ENCODE measurements at regions not wholly inside any gene's neighbourhood (a gene's known extent, or its start where the extent isn't known, plus 50 kb on each side); places are given as distances from the start of the nearest gene placed in this dataset.

DNA sequence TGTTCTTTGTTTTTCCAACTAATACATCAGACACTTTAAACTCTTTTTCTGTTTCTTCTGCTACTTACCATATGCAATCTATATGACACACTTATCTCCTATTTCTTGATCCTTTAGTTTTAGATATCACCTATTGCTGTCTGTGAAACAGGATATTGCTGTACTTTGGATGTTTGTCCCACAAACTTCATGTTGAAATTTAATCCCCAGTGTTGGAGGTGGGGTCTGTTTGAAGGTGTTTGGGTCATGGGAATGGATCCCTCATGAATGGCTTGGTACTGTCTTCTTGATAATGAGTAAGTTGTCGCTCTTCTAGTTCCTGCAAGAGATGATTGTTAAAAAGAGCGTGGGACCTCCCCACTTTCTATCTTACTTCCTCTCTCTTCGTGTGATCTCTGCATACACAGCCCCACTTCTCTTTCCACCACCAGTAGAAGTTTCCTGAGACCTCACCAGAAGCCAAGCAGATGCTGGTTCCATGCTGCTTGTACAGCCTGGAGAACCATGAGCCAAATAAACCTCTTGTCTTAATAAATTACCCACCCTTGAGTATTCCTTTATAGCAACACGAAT is 244.2 kb downstream of the NHLRC3 start:
- H3K4me3 ChIP-seq (replicated peaks in 1 of 4; ENCODE audit: control extremely low read depth in 1 of 4, insufficient read depth in 1 of 4, low read depth in 3 of 4, low read length in 4 of 4), result no peak overlapping the region
- H3K4me2 ChIP-seq (ENCODE audit: extremely low read depth, insufficient read depth, low read length), result no peak overlapping the region
- no peaks in the 10 kb centered on the region for H3K36me3 ChIP-seq (ENCODE audit: control insufficient read depth, insufficient read depth, low read length)
- no peaks in the 10 kb centered on the region for H3K9me3 ChIP-seq (ENCODE audit: control insufficient read depth, insufficient read depth, low read depth, low read length)
- H2AFZ ChIP-seq (ENCODE audit: low read length), result no peak overlapping the region
- no peak for TF ChIP-seq EZH2 (IDR thresholded peaks at IDR 0.05; ENCODE audit: low read length, missing control alignments)
- TF ChIP-seq, protein P1, sequence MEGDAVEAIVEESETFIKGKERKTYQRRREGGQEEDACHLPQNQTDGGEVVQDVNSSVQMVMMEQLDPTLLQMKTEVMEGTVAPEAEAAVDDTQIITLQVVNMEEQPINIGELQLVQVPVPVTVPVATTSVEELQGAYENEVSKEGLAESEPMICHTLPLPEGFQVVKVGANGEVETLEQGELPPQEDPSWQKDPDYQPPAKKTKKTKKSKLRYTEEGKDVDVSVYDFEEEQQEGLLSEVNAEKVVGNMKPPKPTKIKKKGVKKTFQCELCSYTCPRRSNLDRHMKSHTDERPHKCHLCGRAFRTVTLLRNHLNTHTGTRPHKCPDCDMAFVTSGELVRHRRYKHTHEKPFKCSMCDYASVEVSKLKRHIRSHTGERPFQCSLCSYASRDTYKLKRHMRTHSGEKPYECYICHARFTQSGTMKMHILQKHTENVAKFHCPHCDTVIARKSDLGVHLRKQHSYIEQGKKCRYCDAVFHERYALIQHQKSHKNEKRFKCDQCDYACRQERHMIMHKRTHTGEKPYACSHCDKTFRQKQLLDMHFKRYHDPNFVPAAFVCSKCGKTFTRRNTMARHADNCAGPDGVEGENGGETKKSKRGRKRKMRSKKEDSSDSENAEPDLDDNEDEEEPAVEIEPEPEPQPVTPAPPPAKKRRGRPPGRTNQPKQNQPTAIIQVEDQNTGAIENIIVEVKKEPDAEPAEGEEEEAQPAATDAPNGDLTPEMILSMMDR (conservative IDR thresholded peaks at IDR 0.05 in 1 of 2, IDR thresholded peaks at IDR 0.05 in 1 of 2; ENCODE audit: low read depth in 1 of 2, low read length in 2 of 2), result no peak
- H4K20me1 ChIP-seq (ENCODE audit: control insufficient read depth, extremely low read depth, insufficient read depth, low read length), result no peaks in the 10 kb centered on the region
- no peaks in the 10 kb centered on the region for H3K4me1 ChIP-seq (ENCODE audit: control insufficient read depth, extremely low read depth, insufficient read depth, low read length)
- no peaks in the 10 kb centered on the region for H3K27me3 ChIP-seq (ENCODE audit: control insufficient read depth, insufficient read depth, low read length)
- DNase-seq (ENCODE audit: low read depth in 2 of 2), result no peak
- H3K27ac ChIP-seq (ENCODE audit: insufficient read depth, low read length), result no peak overlapping the region
- no peaks in the 10 kb centered on the region for H3K79me2 ChIP-seq (ENCODE audit: control insufficient read depth, insufficient read depth, low read length)
- H3K9ac ChIP-seq (ENCODE audit: insufficient read depth, low read length), result no peak overlapping the region

DNA sequence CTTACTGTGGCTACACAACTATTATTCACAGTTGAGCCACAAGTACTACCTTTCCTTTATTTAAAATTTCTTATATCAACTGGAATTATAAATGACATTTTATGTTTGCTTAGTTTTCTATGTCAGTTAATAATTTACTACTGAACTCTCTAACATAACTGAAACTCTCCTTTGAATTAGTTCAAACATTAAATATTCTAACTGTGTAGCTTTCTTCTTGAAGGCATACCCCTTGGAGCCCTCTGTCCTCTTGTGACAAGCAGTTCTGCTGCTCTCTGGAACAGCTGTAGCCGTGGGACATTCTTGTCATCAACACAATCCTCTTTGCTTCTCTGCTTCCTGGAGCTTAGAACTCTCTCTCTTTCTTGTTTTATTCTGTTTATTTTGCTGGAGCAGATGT is 244.8 kb downstream of the NHLRC3 start:
- Histone ChIP-seq H2AFZ (ENCODE audit: low read length) (no peak overlapping the region), H3K4me1 (ENCODE audit: control insufficient read depth, extremely low read depth, insufficient read depth, low read length) (no peaks in the 10 kb centered on the region), H3K27me3 (ENCODE audit: control insufficient read depth, insufficient read depth, low read length) (no peaks in the 10 kb centered on the region), H3K4me3 (replicated peaks in 1 of 4; ENCODE audit: control extremely low read depth in 1 of 4, insufficient read depth in 1 of 4, low read depth in 3 of 4, low read length in 4 of 4) (no peak overlapping the region), H4K20me1 (ENCODE audit: control insufficient read depth, extremely low read depth, insufficient read depth, low read length) (no peaks in the 10 kb centered on the region), H3K4me2 (ENCODE audit: extremely low read depth, insufficient read depth, low read length) (no peak overlapping the region), H3K79me2 (ENCODE audit: control insufficient read depth, insufficient read depth, low read length) (no peaks in the 10 kb centered on the region), H3K36me3 (ENCODE audit: control insufficient read depth, insufficient read depth, low read length) (no peaks in the 10 kb centered on the region), H3K9me3 (ENCODE audit: control insufficient read depth, insufficient read depth, low read depth, low read length) (no peaks in the 10 kb centered on the region), H3K9ac (ENCODE audit: insufficient read depth, low read length) (no peak overlapping the region), H3K27ac (ENCODE audit: insufficient read depth, low read length) (no peak overlapping the region)
- TF ChIP-seq, protein P1 (conservative IDR thresholded peaks at IDR 0.05 in 1 of 2, IDR thresholded peaks at IDR 0.05 in 1 of 2; ENCODE audit: low read depth in 1 of 2, low read length in 2 of 2), result no peak
- TF ChIP-seq EZH2 (IDR thresholded peaks at IDR 0.05; ENCODE audit: low read length, missing control alignments), result no peak
- DNase-seq (ENCODE audit: low read depth in 2 of 2), result no peak

DNA sequence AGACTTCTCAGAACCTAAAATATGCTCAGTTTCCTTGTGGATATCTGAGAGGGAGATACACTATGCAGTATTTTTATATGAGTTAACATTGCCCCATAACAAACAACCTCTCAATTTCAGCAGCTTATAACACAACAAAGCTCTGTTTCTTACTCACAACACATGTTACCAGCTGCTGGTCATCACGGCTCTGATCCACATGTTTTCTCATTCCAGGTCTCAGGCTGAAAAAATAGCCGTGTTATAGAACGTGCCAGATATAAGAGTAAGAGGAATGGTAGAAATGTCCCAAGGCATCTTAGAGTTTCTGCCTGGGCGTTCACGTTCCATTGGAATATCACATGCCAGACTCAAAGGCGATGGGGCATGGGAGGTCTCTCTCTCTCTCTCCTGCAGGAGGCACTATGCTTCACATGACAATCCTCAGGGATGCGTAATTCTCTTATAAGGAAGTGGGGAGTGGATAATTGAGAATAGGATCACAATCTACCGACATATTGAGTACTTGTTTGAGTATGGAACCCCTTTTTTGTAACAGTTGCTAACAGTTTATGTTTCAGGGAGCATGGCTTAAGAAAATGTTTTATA is 246.6 kb downstream of the NHLRC3 start:
- H3K27me3 ChIP-seq (ENCODE audit: control insufficient read depth, insufficient read depth, low read length), result no peaks in the 10 kb centered on the region
- no peaks in the 10 kb centered on the region for H3K36me3 ChIP-seq (ENCODE audit: control insufficient read depth, insufficient read depth, low read length)
- TF ChIP-seq, protein P1 (conservative IDR thresholded peaks at IDR 0.05 in 1 of 2, IDR thresholded peaks at IDR 0.05 in 1 of 2; ENCODE audit: low read depth in 1 of 2, low read length in 2 of 2), result peak; percentile 8 to 36
- no peak for TF ChIP-seq EZH2 (IDR thresholded peaks at IDR 0.05; ENCODE audit: low read length, missing control alignments)
- no peak overlapping the region for H3K27ac ChIP-seq (ENCODE audit: insufficient read depth, low read length)
- no peak overlapping the region for H3K4me3 ChIP-seq (replicated peaks in 1 of 4; ENCODE audit: control extremely low read depth in 1 of 4, insufficient read depth in 1 of 4, low read depth in 3 of 4, low read length in 4 of 4)
- no peaks in the 10 kb centered on the region for H3K4me1 ChIP-seq (ENCODE audit: control insufficient read depth, extremely low read depth, insufficient read depth, low read length)
- H2AFZ ChIP-seq (ENCODE audit: low read length), result no peak overlapping the region
- H3K79me2 ChIP-seq (ENCODE audit: control insufficient read depth, insufficient read depth, low read length), result no peaks in the 10 kb centered on the region
- H3K4me2 ChIP-seq (ENCODE audit: extremely low read depth, insufficient read depth, low read length), result no peak overlapping the region
- H3K9ac ChIP-seq (ENCODE audit: insufficient read depth, low read length), result no peak overlapping the region
- no peaks in the 10 kb centered on the region for H3K9me3 ChIP-seq (ENCODE audit: control insufficient read depth, insufficient read depth, low read depth, low read length)
- H4K20me1 ChIP-seq (ENCODE audit: control insufficient read depth, extremely low read depth, insufficient read depth, low read length), result no peaks in the 10 kb centered on the region
- peak in 1 of 2 donors; percentile 21 for DNase-seq (ENCODE audit: low read depth in 2 of 2)
